GM21576 (cell line): ENCODE measurements at regions not wholly inside any gene's neighbourhood (a gene's known extent, or its start where the extent isn't known, plus 50 kb on each side); places are given as distances from the start of the nearest gene placed in this dataset.
"Not testable (repeated sequence)": the region's sequence is repeated elsewhere in the genome, so short reads cannot be mapped to it uniquely, and the experiment has no call there.

Source experiments
- ATAC-seq: cut with Tn5 transposase; IDR thresholded peaks from one replicate; pipeline ENCODE4 v1.9.1; 2021; ENCODE audit warnings: mild to moderate bottlenecking, moderate library complexity; ENCODE audit not compliant: unreplicated experiment

- ATAC-seq, result no peak
Observed at GRCh38 chr3:62926494-62926893, 51.3 kb upstream of the CADPS start.

GRCh38 chr3:62928256-62928655, 53.0 kb upstream of the CADPS start:
- ATAC-seq, result no peak

- ATAC-seq, result no peak
Observed at GRCh38 chr3:62929771-62930170, 54.6 kb upstream of the CADPS start.

- no peak for ATAC-seq
Observed at GRCh38 chr3:62935793-62936192, 60.6 kb upstream of the CADPS start.

GRCh38 chr3:62936626-62937254, 61.5 kb upstream of the CADPS start:
- ATAC-seq, result no peak

GRCh38 chr3:62938583-62938982, 63.4 kb upstream of the CADPS start:
- ATAC-seq, result no peak

- no peak for ATAC-seq
Observed at GRCh38 chr3:62939707-62940106, 64.5 kb upstream of the CADPS start.

- no peak for ATAC-seq
Observed at GRCh38 chr3:62940771-62941563, 65.8 kb upstream of the CADPS start.

- ATAC-seq, result no peak
Observed at GRCh38 chr3:62942227-62942626, 67.0 kb upstream of the CADPS start.

GRCh38 chr3:62942764-62943163, 67.5 kb upstream of the CADPS start:
- no peak for ATAC-seq

GRCh38 chr3:62948921-62949320, 73.7 kb upstream of the CADPS start:
- ATAC-seq, result no peak

- no peak for ATAC-seq
Observed at GRCh38 chr3:62950210-62950609, 75.0 kb upstream of the CADPS start.

GRCh38 chr3:62951037-62951613, 75.9 kb upstream of the CADPS start:
- ATAC-seq, result no peak

- not testable (repeated sequence) for ATAC-seq
Observed at GRCh38 chr3:62951880-62952279, 76.7 kb upstream of the CADPS start.

- ATAC-seq, result peak; percentile 47
Observed at GRCh38 chr3:62954580-62954979, 79.4 kb upstream of the CADPS start.

GRCh38 chr3:62955126-62955525, 79.9 kb upstream of the CADPS start:
- ATAC-seq, result no peak

- ATAC-seq, result no peak
Observed at GRCh38 chr3:62956411-62956810, 81.2 kb upstream of the CADPS start.

- ATAC-seq, result no peak
Observed at GRCh38 chr3:62961874-62962556, 86.8 kb upstream of the CADPS start.

- ATAC-seq, result no peak
Observed at GRCh38 chr3:62962714-62963113, 87.5 kb upstream of the CADPS start.

GRCh38 chr3:62965311-62965710, 90.1 kb upstream of the CADPS start:
- ATAC-seq, result no peak

GRCh38 chr3:62968128-62968527, 92.9 kb upstream of the CADPS start:
- ATAC-seq, result no peak

GRCh38 chr3:62970648-62971047, 95.4 kb upstream of the CADPS start:
- ATAC-seq, result no peak
